Vagina (tissue), 2 donors: ENCODE measurements at regions not wholly inside any gene's neighbourhood (a gene's known extent, or its start where the extent isn't known, plus 50 kb on each side); places are given as distances from the start of the nearest gene placed in this dataset.

Experiments used
- CTCF ChIP-seq, 3 experiments: fragments of 450-650 bp in 2 of 3; fragments of 200-600 bp in 1 of 3; sonication (generic) in 1 of 3; IDR thresholded peaks; one replicate each; pipeline ENCODE4 v1.5.1; 2017 to 2019; ENCODE audit warnings: antibody characterized with exemption in 3 of 3, mild to moderate bottlenecking in 2 of 3, moderate library complexity in 2 of 3
- POLR2A ChIP-seq, 2 donors: fragments of 450-650 bp; IDR thresholded peaks; one replicate each; pipeline ENCODE4 v1.6.1; 2017; ENCODE audit warnings: antibody characterized with exemption in 2 of 2, mild to moderate bottlenecking in 2 of 2, moderate library complexity in 2 of 2
- POLR2AphosphoS5 ChIP-seq, 2 donors: sonication (generic); formaldehyde crosslinking; IDR thresholded peaks; one replicate each; pipeline ENCODE4 v1.9.0; 2017; ENCODE audit warnings: antibody characterized with exemption in 2 of 2, mild to moderate bottlenecking in 2 of 2, low read depth in 1 of 2; ENCODE audit not compliant: insufficient read depth in 1 of 2

DNA sequence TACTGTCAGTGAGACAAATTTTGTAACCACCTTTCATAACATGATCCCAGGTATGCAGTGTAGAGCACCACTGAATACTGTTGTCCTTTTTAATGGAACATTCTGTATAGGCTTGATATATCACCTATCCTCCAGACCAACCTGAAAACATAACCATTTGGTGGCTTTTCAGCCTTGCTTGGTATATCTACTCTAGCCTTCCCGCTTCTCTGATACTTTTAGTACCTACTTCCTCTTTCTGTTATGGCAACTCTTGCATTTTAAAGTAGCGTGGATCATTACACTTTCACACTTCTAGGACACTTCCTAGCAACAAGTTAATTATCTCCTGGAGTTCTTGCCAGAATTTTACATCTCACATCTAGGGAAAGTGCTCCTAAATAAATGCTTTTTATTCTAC lies 226.6 kb upstream of the ROBO1 start:
- TF ChIP-seq POLR2AphosphoS5 (IDR thresholded peaks at IDR 0.05; ENCODE audit: insufficient read depth in 1 of 2, low read depth in 1 of 2) (no peak), POLR2A (IDR thresholded peaks at IDR 0.05) (no peak), CTCF (IDR thresholded peaks at IDR 0.05) (no peak)
